PC-3 (cell line): ENCODE measurements at regions not wholly inside any gene's neighbourhood (a gene's known extent, or its start where the extent isn't known, plus 50 kb on each side); places are given as distances from the start of the nearest gene placed in this dataset.

Experiments used
- ATAC-seq: fragments of 200-7000 bp; cut with Tn5 transposase; 2 replicates; pipeline ENCODE4 v1.9.1; 2020; ENCODE audit warnings: mild to moderate bottlenecking, moderate library complexity
- BruUV-seq: library from RNA; stranded (reverse); fragments of 400-500 nt; replicated peaks from 2 replicates; lab custom pipeline; 2021; lab: Mats Ljungman, UMichigan
- CTCF ChIA-PET: fragments of 300-600 bp; sonication (Branson Sonifier 250); formaldehyde crosslinking; loops from one replicate; lab custom pipeline; 2022; ENCODE audit warnings: antibody characterized with exemption; lab: Charles Lee
- POLR2A ChIA-PET: fragments of 300-600 bp; sonication (Branson Sonifier 250); formaldehyde crosslinking; loops from one replicate; lab custom pipeline; 2022; ENCODE audit warnings: antibody characterized with exemption; ENCODE audit not compliant: unreplicated experiment; lab: Charles Lee
- DNase-seq: peaks from one replicate; pipeline ENCODE4 v3.0.0-alpha.2; 2015
- H2AFZ ChIP-seq: fragments of 300-600 bp; sonication (generic); 2 replicates; pipeline ENCODE4 v1.6.0; 2016; ENCODE audit warnings: antibody characterized with exemption, low read length
- H3F3A ChIP-seq: fragments of 300-600 bp; sonication (generic); one replicate; pipeline ENCODE4 v1.6.0; 2017; ENCODE audit warnings: antibody characterized with exemption, low read length, control low read depth, mild to moderate bottlenecking; ENCODE audit not compliant: unreplicated experiment
- H3K27ac ChIP-seq: fragments of 300-600 bp; sonication (generic); 2 replicates; pipeline ENCODE4 v1.5.1; 2016; ENCODE audit warnings: mild to moderate bottlenecking, low read length
- H3K27me3 ChIP-seq: fragments of 300-600 bp; sonication (generic); 2 replicates; pipeline ENCODE4 v1.6.1; 2016; ENCODE audit warnings: low read length, mixed read lengths
- H3K36me3 ChIP-seq: fragments of 300-600 bp; sonication (generic); 2 replicates; pipeline ENCODE4 v1.6.1; 2016; ENCODE audit warnings: low read depth, mixed run types, low read length, mixed read lengths
- H3K4me1 ChIP-seq: fragments of 300-600 bp; sonication (generic); 2 replicates; pipeline ENCODE4 v1.5.1; 2016; ENCODE audit warnings: low read length; ENCODE audit not compliant: insufficient read depth
- H3K4me2 ChIP-seq: fragments of 300-600 bp; sonication (generic); 2 replicates; pipeline ENCODE4 v1.6.0; 2016; ENCODE audit warnings: low read length
- H3K4me3 ChIP-seq: fragments of 300-600 bp; sonication (generic); 2 replicates; pipeline ENCODE4 v1.5.1; 2016; ENCODE audit warnings: mild to moderate bottlenecking, low read length, mixed read lengths
- H3K79me2 ChIP-seq: fragments of 300-600 bp; sonication (generic); 2 replicates; pipeline ENCODE4 v1.6.1; 2017; ENCODE audit warnings: low read length, mixed read lengths
- H3K9ac ChIP-seq: fragments of 300-600 bp; sonication (generic); 2 replicates; pipeline ENCODE4 v1.6.0; 2016; ENCODE audit warnings: mild to moderate bottlenecking, low read length
- H3K9me2 ChIP-seq: fragments of 300-600 bp; sonication (generic); replicated peaks from 2 replicates; pipeline ENCODE4 v1.6.1; 2016; ENCODE audit warnings: mixed run types, low read length, mixed read lengths
- H3K9me3 ChIP-seq: fragments of 300-600 bp; sonication (generic); 2 replicates; pipeline ENCODE4 v1.6.1; 2016; ENCODE audit warnings: low read length, mixed read lengths
- H4K20me1 ChIP-seq: fragments of 300-600 bp; sonication (generic); 2 replicates; pipeline ENCODE4 v1.6.1; 2016; ENCODE audit warnings: low read length, mixed read lengths
- EZH2 ChIP-seq: fragments of 300-600 bp; sonication (generic); IDR thresholded peaks from one replicate; pipeline ENCODE4 v1.6.1; 2017; ENCODE audit warnings: antibody characterized with exemption, mild to moderate bottlenecking, low read length; ENCODE audit not compliant: unreplicated experiment
- EZH2phosphoT487 ChIP-seq: fragments of 300-600 bp; sonication (generic); IDR thresholded peaks from 2 replicates; pipeline ENCODE4 v1.6.1; 2018; ENCODE audit warnings: mild to moderate bottlenecking, antibody characterized with exemption, low read length, borderline replicate concordance
- intact Hi-C: fragments of 100-400 bp; cut with micrococcal nuclease; formaldehyde crosslinking; loops from 2 replicates; pipeline ENCODE4 v1.9.0; 2023
- TF ChIP-seq, protein P1 (sequence below): fragments of 300-600 bp; sonication (generic); conservative IDR thresholded peaks from 2 replicates; pipeline ENCODE4 v1.5.1; 2017; ENCODE audit warnings: antibody characterized with exemption, low read depth, mild to moderate bottlenecking, low read length

DNA sequence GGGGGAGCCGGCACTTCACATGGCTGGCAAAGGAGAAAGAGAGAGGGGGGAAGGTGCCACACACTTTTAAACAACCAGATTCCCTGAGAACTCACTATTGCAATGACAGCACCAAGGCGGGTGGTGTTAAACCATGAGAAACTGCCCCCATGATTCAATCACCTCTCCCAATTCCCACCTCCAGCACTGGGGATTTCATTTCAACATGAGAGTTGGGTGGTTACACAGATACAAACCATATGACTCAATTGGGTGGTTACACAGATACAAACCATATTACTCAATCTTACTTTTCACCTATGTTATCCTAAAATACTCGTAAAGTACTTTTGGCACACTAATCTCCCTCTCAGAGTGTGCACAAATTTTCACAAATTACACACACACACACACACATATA, 1097.5 kb upstream of the TMPRSS15 start:
- CTCF ChIA-PET, result no interaction called here
- DNase-seq (no peak), ATAC-seq (no peak)
- Histone ChIP-seq H3K9me3 (peaks cover 18% of the 10 kb centered on the region; the same call in 1 of the 2 replicates), H4K20me1 (no peaks in the 10 kb centered on the region), H3K4me1 (no peaks in the 10 kb centered on the region), H2AFZ (no peak overlapping the region), H3K27me3 (no peaks in the 10 kb centered on the region), H3K9me2 (no peaks in the 10 kb centered on the region), H3K9ac (no peak overlapping the region), H3K27ac (no peak overlapping the region), H3K36me3 (no peaks in the 10 kb centered on the region), H3F3A (no peaks in the 10 kb centered on the region), H3K79me2 (no peaks in the 10 kb centered on the region), H3K4me2 (no peak overlapping the region), H3K4me3 (no peak overlapping the region)
- BruUV-seq, result no TSS peak
- TF ChIP-seq EZH2 (no peak), EZH2phosphoT487 (no peak)
- TF ChIP-seq, protein P1, sequence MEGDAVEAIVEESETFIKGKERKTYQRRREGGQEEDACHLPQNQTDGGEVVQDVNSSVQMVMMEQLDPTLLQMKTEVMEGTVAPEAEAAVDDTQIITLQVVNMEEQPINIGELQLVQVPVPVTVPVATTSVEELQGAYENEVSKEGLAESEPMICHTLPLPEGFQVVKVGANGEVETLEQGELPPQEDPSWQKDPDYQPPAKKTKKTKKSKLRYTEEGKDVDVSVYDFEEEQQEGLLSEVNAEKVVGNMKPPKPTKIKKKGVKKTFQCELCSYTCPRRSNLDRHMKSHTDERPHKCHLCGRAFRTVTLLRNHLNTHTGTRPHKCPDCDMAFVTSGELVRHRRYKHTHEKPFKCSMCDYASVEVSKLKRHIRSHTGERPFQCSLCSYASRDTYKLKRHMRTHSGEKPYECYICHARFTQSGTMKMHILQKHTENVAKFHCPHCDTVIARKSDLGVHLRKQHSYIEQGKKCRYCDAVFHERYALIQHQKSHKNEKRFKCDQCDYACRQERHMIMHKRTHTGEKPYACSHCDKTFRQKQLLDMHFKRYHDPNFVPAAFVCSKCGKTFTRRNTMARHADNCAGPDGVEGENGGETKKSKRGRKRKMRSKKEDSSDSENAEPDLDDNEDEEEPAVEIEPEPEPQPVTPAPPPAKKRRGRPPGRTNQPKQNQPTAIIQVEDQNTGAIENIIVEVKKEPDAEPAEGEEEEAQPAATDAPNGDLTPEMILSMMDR, result no peak
- POLR2A ChIA-PET, result no interaction called here
- intact Hi-C loops, result no loop called here

DNA sequence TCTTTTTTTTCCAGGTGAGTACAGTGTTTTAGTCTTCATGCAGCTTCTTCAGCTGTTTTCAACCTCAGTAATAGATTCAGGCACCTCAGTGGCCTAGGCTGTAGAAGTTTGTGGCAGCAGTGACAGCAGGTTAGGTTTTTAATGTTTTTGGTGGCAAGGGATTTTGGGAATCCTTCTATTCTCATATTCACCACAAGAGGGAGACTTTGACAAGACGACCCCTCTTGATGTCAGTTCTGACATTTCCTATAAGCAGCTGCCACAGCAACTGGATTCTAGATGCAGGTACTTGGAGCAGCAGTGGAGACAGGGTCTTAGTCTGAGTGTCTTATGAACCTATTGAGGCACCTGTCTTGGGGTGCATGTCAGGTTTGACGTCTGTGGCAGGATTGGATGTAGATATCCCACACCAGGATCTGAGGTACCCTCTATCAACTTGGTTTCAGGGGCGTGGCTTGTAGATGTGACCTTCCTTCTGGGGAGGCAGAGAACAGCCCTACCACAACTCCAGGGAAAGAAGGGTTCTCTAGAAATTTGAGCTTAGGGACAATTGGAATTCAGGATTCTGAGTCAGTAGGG, 1104.2 kb upstream of the TMPRSS15 start:
- no peaks in the 10 kb centered on the region for H3F3A ChIP-seq
- H3K27ac ChIP-seq, result no peak overlapping the region
- H4K20me1 ChIP-seq, result no peaks in the 10 kb centered on the region
- H3K27me3 ChIP-seq, result no peaks in the 10 kb centered on the region
- POLR2A ChIA-PET, result no interaction called here
- H3K4me1 ChIP-seq, result no peaks in the 10 kb centered on the region
- no TSS peak for BruUV-seq
- no peak for TF ChIP-seq EZH2phosphoT487
- TF ChIP-seq, protein P1, result peak; percentile 54
- TF ChIP-seq EZH2, result no peak
- no peak overlapping the region for H3K9ac ChIP-seq
- H3K79me2 ChIP-seq, result no peaks in the 10 kb centered on the region
- CTCF ChIA-PET, result no interaction called here
- H3K9me2 ChIP-seq, result no peaks in the 10 kb centered on the region
- DNase-seq, result peak; percentile 28
- H3K4me3 ChIP-seq, result no peak overlapping the region
- H2AFZ ChIP-seq, result no peak overlapping the region
- no peak overlapping the region for H3K4me2 ChIP-seq
- peaks cover 16% of the 10 kb centered on the region for H3K9me3 ChIP-seq
- H3K36me3 ChIP-seq, result no peaks in the 10 kb centered on the region
- no peak for ATAC-seq
- intact Hi-C loops, result no loop called here

DNA sequence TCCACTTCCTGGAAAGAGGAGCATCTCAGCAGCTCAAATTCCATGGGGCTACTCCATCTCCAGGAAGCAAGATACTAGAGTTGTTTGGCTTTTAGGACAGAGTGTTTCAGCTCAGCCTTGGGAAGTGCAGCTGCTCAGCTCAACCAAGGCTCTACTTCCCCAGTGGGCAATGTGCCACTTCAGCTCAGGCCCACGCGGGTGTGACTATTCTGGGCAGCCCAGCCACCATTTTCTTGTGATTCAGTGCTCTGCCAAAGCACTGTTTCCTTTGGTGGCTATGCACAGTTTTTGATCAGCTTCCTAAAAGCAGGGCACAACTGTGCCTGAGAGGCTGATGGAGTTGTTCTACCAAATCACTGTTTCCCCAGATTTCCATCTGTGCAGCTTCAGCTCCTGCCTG, 1104.9 kb upstream of the TMPRSS15 start:
- ATAC-seq (no peak), DNase-seq (no peak)
- no peaks in the 10 kb centered on the region for H3F3A ChIP-seq
- no peaks in the 10 kb centered on the region for H3K79me2 ChIP-seq
- no peaks in the 10 kb centered on the region for H3K36me3 ChIP-seq
- no peaks in the 10 kb centered on the region for H4K20me1 ChIP-seq
- H3K4me3 ChIP-seq, result no peak overlapping the region
- no peaks in the 10 kb centered on the region for H3K9me2 ChIP-seq
- H3K4me1 ChIP-seq, result no peaks in the 10 kb centered on the region
- no peak overlapping the region for H3K27ac ChIP-seq
- peaks cover 11% of the 10 kb centered on the region for H3K9me3 ChIP-seq
- no peak overlapping the region for H3K4me2 ChIP-seq
- H3K27me3 ChIP-seq, result no peaks in the 10 kb centered on the region
- H3K9ac ChIP-seq, result no peak overlapping the region
- intact Hi-C loops, result no loop called here
- ChIA-PET CTCF (no interaction called here), POLR2A (no interaction called here)
- no peak overlapping the region for H2AFZ ChIP-seq
- TF ChIP-seq EZH2phosphoT487 (no peak), EZH2 (no peak)
- TF ChIP-seq, protein P1, result no peak
- no TSS peak for BruUV-seq
